Esophagus (tissue), 2 donors: ENCODE measurements at regions not wholly inside any gene's neighbourhood (a gene's known extent, or its start where the extent isn't known, plus 50 kb on each side); places are given as distances from the start of the nearest gene placed in this dataset.

Experiments
- H3K27ac ChIP-seq, 2 donors: one replicate each; pipeline ENCODE4 v1.5.1; 2013; ENCODE audit warnings: low read depth in 2 of 2, mild to moderate bottlenecking in 2 of 2, inconsistent platforms in 1 of 2, low read length in 1 of 2, moderate library complexity in 1 of 2
- H3K27me3 ChIP-seq, 2 donors: one replicate each; pipeline ENCODE4 v1.6.1; 2013; ENCODE audit warnings: low read length in 2 of 2, control low read depth in 1 of 2, mild to moderate bottlenecking in 1 of 2; ENCODE audit not compliant: insufficient read depth in 2 of 2, control insufficient read depth in 1 of 2
- H3K36me3 ChIP-seq, 2 donors: one replicate each; pipeline ENCODE4 v1.6.1; 2013; ENCODE audit warnings: low read length in 1 of 2; ENCODE audit not compliant: control insufficient read depth in 2 of 2, insufficient read depth in 2 of 2
- H3K4me1 ChIP-seq, 2 donors: one replicate each; pipeline ENCODE4 v1.6.1; 2013; ENCODE audit warnings: low read length in 1 of 2; ENCODE audit not compliant: control insufficient read depth in 2 of 2, insufficient read depth in 2 of 2
- H3K4me3 ChIP-seq, 2 donors: one replicate each; pipeline ENCODE4 v1.5.1; 2013; ENCODE audit warnings: low read length in 2 of 2, mild to moderate bottlenecking in 2 of 2, low read depth in 1 of 2, moderate library complexity in 1 of 2
- H3K9me3 ChIP-seq, 2 donors: one replicate each; pipeline ENCODE4 v1.6.1; 2013; ENCODE audit warnings: mild to moderate bottlenecking in 2 of 2, low read depth in 1 of 2, low read length in 1 of 2, moderate library complexity in 1 of 2; ENCODE audit not compliant: control insufficient read depth in 2 of 2, insufficient read depth in 1 of 2
- WGBS, 2 donors: extraction: QIAGEN DNeasy Blood & Tissue Kit; methylation state at CpG; one replicate each; pipeline ENCODE4 v1.1.7; 2013; 5-methylcytosine and 5-hydroxymethylcytosine counted together
- donor health status: healthy with polysubstance abuse.
- donor health status: Bipolar disorder and iron deficiency.

- H3K9me3 ChIP-seq = no peaks in the 10 kb centered on the region
- no peak overlapping the region for H3K4me3 ChIP-seq
- H3K36me3 ChIP-seq = no peaks in the 10 kb centered on the region
- 87 to 93% methylated on average over 2 of the region's 2 CpGs for WGBS, 2 donors
- H3K27ac ChIP-seq = no peak overlapping the region
- H3K27me3 ChIP-seq = no peaks in the 10 kb centered on the region
- no peaks in the 10 kb centered on the region for H3K4me1 ChIP-seq
Observed at GRCh38 chr6:55696501-55696900, 117.5 kb upstream of the HMGCLL1 start.

- Histone ChIP-seq H3K4me3 (no peak overlapping the region), H3K27ac (no peak overlapping the region), H3K36me3 (no peaks in the 10 kb centered on the region), H3K27me3 (no peaks in the 10 kb centered on the region), H3K4me1 (no peaks in the 10 kb centered on the region), H3K9me3 (no peaks in the 10 kb centered on the region)
- 55 to 78% methylated on average over 2 of the region's 2 CpGs for WGBS, 2 donors
Observed at GRCh38 chr6:55696041-55696440, 117.0 kb upstream of the HMGCLL1 start.

GRCh38 chr6:55694759-55695158 lies 115.8 kb upstream of the HMGCLL1 start:
- Histone ChIP-seq H3K9me3 (no peaks in the 10 kb centered on the region), H3K4me3 (no peak overlapping the region), H3K4me1 (no peaks in the 10 kb centered on the region), H3K27ac (no peak overlapping the region), H3K27me3 (no peaks in the 10 kb centered on the region), H3K36me3 (no peaks in the 10 kb centered on the region)

GRCh38 chr6:55694148-55694547 lies 115.2 kb upstream of the HMGCLL1 start:
- Histone ChIP-seq H3K9me3 (no peaks in the 10 kb centered on the region), H3K27ac (no peak overlapping the region), H3K4me1 (no peaks in the 10 kb centered on the region), H3K4me3 (no peak overlapping the region), H3K36me3 (no peaks in the 10 kb centered on the region), H3K27me3 (no peaks in the 10 kb centered on the region)
- WGBS, 2 donors = 73 to 77% methylated on average over 2 of the region's 2 CpGs

- 67 to 69% methylated on average over 3 of the region's 3 CpGs for WGBS, 2 donors
- H3K4me1 ChIP-seq = no peaks in the 10 kb centered on the region
Observed at GRCh38 chr6:55679503-55679902, 100.5 kb upstream of the HMGCLL1 start.

GRCh38 chr6:55678330-55679224 lies 99.6 kb upstream of the HMGCLL1 start:
- 67 to 72% methylated on average over 8 of the region's 8 CpGs for WGBS, 2 donors
- Histone ChIP-seq H3K4me1 (no peaks in the 10 kb centered on the region), H3K36me3 (no peaks in the 10 kb centered on the region), H3K27me3 (no peaks in the 10 kb centered on the region), H3K9me3 (no peaks in the 10 kb centered on the region), H3K4me3 (no peak overlapping the region), H3K27ac (no peak overlapping the region)

More at GRCh38 chr6:55679503-55679902, 100.5 kb upstream of the HMGCLL1 start:
- Histone ChIP-seq H3K9me3 (no peaks in the 10 kb centered on the region), H3K27me3 (no peaks in the 10 kb centered on the region), H3K27ac (no peak overlapping the region), H3K4me3 (no peak overlapping the region), H3K36me3 (no peaks in the 10 kb centered on the region)

- WGBS, 2 donors = 95% methylated on average over 5 of the region's 5 CpGs
- H3K36me3 ChIP-seq = no peaks in the 10 kb centered on the region
Observed at GRCh38 chr6:55676736-55677135, 97.7 kb upstream of the HMGCLL1 start.

GRCh38 chr6:55675941-55676340 lies 96.9 kb upstream of the HMGCLL1 start:
- no peaks in the 10 kb centered on the region for H3K9me3 ChIP-seq
- H3K27ac ChIP-seq = no peak overlapping the region
- no peaks in the 10 kb centered on the region for H3K4me1 ChIP-seq
- H3K4me3 ChIP-seq = no peak overlapping the region
- no peaks in the 10 kb centered on the region for H3K27me3 ChIP-seq
- H3K36me3 ChIP-seq = no peaks in the 10 kb centered on the region

More at GRCh38 chr6:55676736-55677135, 97.7 kb upstream of the HMGCLL1 start:
- no peaks in the 10 kb centered on the region for H3K4me1 ChIP-seq
- H3K27ac ChIP-seq = no peak overlapping the region
- no peak overlapping the region for H3K4me3 ChIP-seq
- H3K27me3 ChIP-seq = no peaks in the 10 kb centered on the region
- H3K9me3 ChIP-seq = no peaks in the 10 kb centered on the region

- H3K36me3 ChIP-seq = no peaks in the 10 kb centered on the region
- no peak overlapping the region for H3K4me3 ChIP-seq
- no peaks in the 10 kb centered on the region for H3K9me3 ChIP-seq
- H3K27ac ChIP-seq = no peak overlapping the region
- 21 to 28% methylated on average over 1 of the region's 1 CpG for WGBS, 2 donors
- no peaks in the 10 kb centered on the region for H3K27me3 ChIP-seq
- H3K4me1 ChIP-seq = no peaks in the 10 kb centered on the region
Observed at GRCh38 chr6:55674672-55675071, 95.7 kb upstream of the HMGCLL1 start.

- Histone ChIP-seq H3K4me3 (no peak overlapping the region), H3K4me1 (no peaks in the 10 kb centered on the region), H3K36me3 (no peaks in the 10 kb centered on the region), H3K27ac (no peak overlapping the region), H3K27me3 (no peaks in the 10 kb centered on the region), H3K9me3 (no peaks in the 10 kb centered on the region)
- 74 to 77% methylated on average over 5 of the region's 5 CpGs for WGBS, 2 donors
Observed at GRCh38 chr6:55670850-55671413, 91.9 kb upstream of the HMGCLL1 start.
